ENCODE measurements at regions not wholly inside any gene's neighbourhood (a gene's known extent, or its start where the extent isn't known, plus 50 kb on each side); places are given as distances from the start of the nearest gene placed in this dataset.

GRCh38 chr13:74210693-74211393, 76.6 kb upstream of the KLF12 start:
- DNase-seq: peak; percentile 60

GRCh38 chr13:74206855-74207254, 72.7 kb upstream of the KLF12 start:
- no peak for DNase-seq

GRCh38 chr13:74206061-74206561, 71.9 kb upstream of the KLF12 start:
- peak; percentile 28 for DNase-seq

- no peak for DNase-seq
Measured at GRCh38 chr13:74205313-74205690, 71.1 kb upstream of the KLF12 start.

GRCh38 chr13:74204602-74205312, 70.6 kb upstream of the KLF12 start:
- DNase-seq: no peak

GRCh38 chr13:74203576-74203975, 69.4 kb upstream of the KLF12 start:
- no peak for DNase-seq

- DNase-seq: no peak
Measured at GRCh38 chr13:74202129-74202813, 68.1 kb upstream of the KLF12 start.

- DNase-seq: no peak
Measured at GRCh38 chr13:74201530-74201929, 67.3 kb upstream of the KLF12 start.

- DNase-seq: no peak
Measured at GRCh38 chr13:74200081-74200480, 65.9 kb upstream of the KLF12 start.

- no peak for DNase-seq
Measured at GRCh38 chr13:74197677-74198429, 63.6 kb upstream of the KLF12 start.

GRCh38 chr13:74194846-74195245, 60.6 kb upstream of the KLF12 start:
- DNase-seq: no peak

GRCh38 chr13:74193391-74193790, 59.2 kb upstream of the KLF12 start:
- DNase-seq: no peak

- no peak for DNase-seq
Measured at GRCh38 chr13:74191410-74191809, 57.2 kb upstream of the KLF12 start.

- DNase-seq: no peak
Measured at GRCh38 chr13:74190999-74191398, 56.8 kb upstream of the KLF12 start.

GRCh38 chr13:74187564-74187963, 53.4 kb upstream of the KLF12 start:
- DNase-seq: no peak

- no peak for DNase-seq
Measured at GRCh38 chr13:74184283-74184682, 50.1 kb upstream of the KLF12 start.
